Mesendoderm (in vitro differentiated cells): ENCODE measurements at regions not wholly inside any gene's neighbourhood (a gene's known extent, or its start where the extent isn't known, plus 50 kb on each side); places are given as distances from the start of the nearest gene placed in this dataset.

ENCODE experiments used
- DNase-seq: peaks from one replicate; pipeline ENCODE4 v3.0.0; 2013
- H2AK5ac ChIP-seq: 2 replicates; pipeline ENCODE4 v1.6.1; 2013; ENCODE audit warnings: low read length, inconsistent platforms
- H2BK120ac ChIP-seq: 2 replicates; pipeline ENCODE4 v1.6.1; 2013; ENCODE audit warnings: low read depth, mild to moderate bottlenecking, low read length, moderate library complexity, mixed read lengths
- H2BK15ac ChIP-seq: replicated peaks from 2 replicates; pipeline ENCODE4 v1.6.1; 2013; ENCODE audit warnings: low read depth, mild to moderate bottlenecking, moderate library complexity
- H2BK5ac ChIP-seq: 2 replicates; pipeline ENCODE4 v1.6.1; 2013; ENCODE audit warnings: low read length, inconsistent platforms
- H3K18ac ChIP-seq: 2 replicates; pipeline ENCODE4 v1.6.1; 2013; ENCODE audit warnings: mild to moderate bottlenecking, low read length, mixed read lengths
- H3K23ac ChIP-seq: one replicate; pipeline ENCODE4 v1.6.1; 2013; ENCODE audit warnings: low read length
- H3K27ac ChIP-seq: 2 replicates; pipeline ENCODE4 v1.5.1; 2013; ENCODE audit warnings: low read depth, mild to moderate bottlenecking, inconsistent platforms, low read length, moderate library complexity
- H3K27me3 ChIP-seq: 2 replicates; pipeline ENCODE4 v1.6.1; 2013; ENCODE audit warnings: low read length, control low read depth, mild to moderate bottlenecking, inconsistent platforms; ENCODE audit not compliant: insufficient read depth, poor library complexity
- H3K36me3 ChIP-seq: 2 replicates; pipeline ENCODE4 v1.6.1; 2013; ENCODE audit warnings: low read length, inconsistent platforms; ENCODE audit not compliant: control insufficient read depth, insufficient read depth
- H3K4ac ChIP-seq: one replicate; pipeline ENCODE4 v1.6.1; 2013; ENCODE audit warnings: low read depth, mild to moderate bottlenecking, low read length, moderate library complexity
- H3K4me1 ChIP-seq: 2 replicates; pipeline ENCODE4 v1.6.1; 2013; ENCODE audit warnings: low read depth, low read length, inconsistent platforms; ENCODE audit not compliant: control insufficient read depth
- H3K4me2 ChIP-seq: 2 replicates; pipeline ENCODE4 v1.6.1; 2013; ENCODE audit warnings: low read length
- H3K4me3 ChIP-seq: 2 replicates; pipeline ENCODE4 v1.5.1; 2013; ENCODE audit warnings: mild to moderate bottlenecking, low read length
- H3K56ac ChIP-seq: one replicate; pipeline ENCODE4 v1.6.1; 2013; ENCODE audit warnings: low read length
- H3K79me1 ChIP-seq: 2 replicates; pipeline ENCODE4 v1.6.1; 2013; ENCODE audit warnings: low read length, inconsistent platforms
- H3K79me2 ChIP-seq: 2 replicates; pipeline ENCODE4 v1.6.1; 2013; ENCODE audit warnings: mild to moderate bottlenecking, low read length; ENCODE audit not compliant: control insufficient read depth, insufficient read depth
- H3K9ac ChIP-seq: 2 replicates; pipeline ENCODE4 v1.6.1; 2013; ENCODE audit warnings: low read length, inconsistent platforms
- H4K5ac ChIP-seq: one replicate; pipeline ENCODE4 v1.6.1; 2013; ENCODE audit warnings: low read length
- H4K8ac ChIP-seq: one replicate; pipeline ENCODE4 v1.6.1; 2013; ENCODE audit warnings: low read depth, mild to moderate bottlenecking, control low read depth, low read length, moderate library complexity
- WGBS: extraction: QIAGEN DNeasy Blood & Tissue Kit; methylation state at CpG from one replicate; pipeline ENCODE4 v1.1.7; 2013; ENCODE audit warnings: low lambda C conversion rate, missing lambda C conversion rate; ENCODE audit not compliant: insufficient coverage; ENCODE audit errors: extremely low coverage; 5-methylcytosine and 5-hydroxymethylcytosine counted together

- WGBS, result no CpG with 5 or more reads among the region's 4 CpGs
- no peaks in the 10 kb centered on the region for H3K36me3 ChIP-seq
- H3K56ac ChIP-seq, result no peak overlapping the region
Measured at GRCh38 chr21:19034041-19034440, 630.5 kb upstream of the TMPRSS15 start.

DNA sequence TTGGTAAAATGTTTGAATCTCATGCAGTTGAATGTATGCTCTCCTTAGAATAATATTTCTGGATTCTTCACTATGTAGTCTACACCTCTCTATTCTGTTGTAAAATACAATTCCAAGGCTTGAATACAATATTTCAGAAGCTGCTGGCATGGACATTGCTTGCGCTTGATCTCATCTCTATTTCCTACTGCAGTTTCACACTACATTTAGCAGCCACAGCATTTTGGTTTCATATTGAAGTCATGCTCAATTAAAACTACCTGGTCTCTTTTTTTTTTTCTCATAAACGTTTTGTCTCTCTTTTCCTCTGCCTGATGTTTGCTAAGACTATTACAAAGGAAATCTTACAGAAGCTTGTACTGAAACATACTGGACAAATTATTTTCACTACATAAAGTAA, 631.0 kb upstream of the TMPRSS15 start:
- no peak overlapping the region for H2BK120ac ChIP-seq
- no CpG with 5 or more reads among the region's 2 CpGs for WGBS
- H3K56ac ChIP-seq, result no peak overlapping the region
- H4K8ac ChIP-seq, result no peak overlapping the region
- H3K4me3 ChIP-seq, result no peak overlapping the region
- no peak overlapping the region for H3K4ac ChIP-seq
- H3K4me1 ChIP-seq, result no peaks in the 10 kb centered on the region
- H4K5ac ChIP-seq, result no peak overlapping the region
- H3K23ac ChIP-seq, result no peak overlapping the region
- DNase-seq, result no peak
- no peaks in the 10 kb centered on the region for H3K79me1 ChIP-seq
- no peak overlapping the region for H2BK5ac ChIP-seq
- H3K36me3 ChIP-seq, result no peaks in the 10 kb centered on the region
- no peaks in the 10 kb centered on the region for H3K27me3 ChIP-seq
- no peak overlapping the region for H3K18ac ChIP-seq
- no peak overlapping the region for H3K9ac ChIP-seq
- no peak overlapping the region for H3K27ac ChIP-seq
- no peaks in the 10 kb centered on the region for H3K79me2 ChIP-seq
- H3K4me2 ChIP-seq, result no peak overlapping the region
- H2AK5ac ChIP-seq, result no peak overlapping the region
- no peak overlapping the region for H2BK15ac ChIP-seq

More at GRCh38 chr21:19034041-19034440, 630.5 kb upstream of the TMPRSS15 start:
- Histone ChIP-seq H3K4me3 (no peak overlapping the region), H2AK5ac (no peak overlapping the region), H4K8ac (no peak overlapping the region), H3K4me1 (no peaks in the 10 kb centered on the region), H3K4me2 (no peak overlapping the region), H3K27ac (no peak overlapping the region), H3K9ac (no peak overlapping the region), H2BK5ac (no peak overlapping the region), H3K23ac (no peak overlapping the region), H2BK15ac (no peak overlapping the region), H4K5ac (no peak overlapping the region), H2BK120ac (no peak overlapping the region), H3K4ac (no peak overlapping the region), H3K79me2 (no peaks in the 10 kb centered on the region), H3K27me3 (no peaks in the 10 kb centered on the region), H3K79me1 (no peaks in the 10 kb centered on the region), H3K18ac (no peak overlapping the region)
- DNase-seq, result peak; percentile 16

- Histone ChIP-seq H3K23ac (no peak overlapping the region), H3K27ac (no peak overlapping the region), H2AK5ac (no peak overlapping the region), H2BK120ac (no peak overlapping the region), H3K4ac (no peak overlapping the region), H3K79me2 (no peaks in the 10 kb centered on the region), H3K4me3 (no peak overlapping the region), H2BK5ac (no peak overlapping the region), H3K36me3 (no peaks in the 10 kb centered on the region), H4K5ac (no peak overlapping the region), H3K56ac (no peak overlapping the region), H3K4me1 (no peaks in the 10 kb centered on the region), H4K8ac (no peak overlapping the region), H3K4me2 (no peak overlapping the region), H3K9ac (no peak overlapping the region), H3K27me3 (no peaks in the 10 kb centered on the region), H2BK15ac (no peak overlapping the region), H3K18ac (no peak overlapping the region), H3K79me1 (no peaks in the 10 kb centered on the region)
- DNase-seq, result no peak
- no CpG with 5 or more reads among the region's 2 CpGs for WGBS
Measured at GRCh38 chr21:19045876-19046275, 642.3 kb upstream of the TMPRSS15 start.

GRCh38 chr21:19048098-19048672, 644.6 kb upstream of the TMPRSS15 start:
- no peak overlapping the region for H3K56ac ChIP-seq
- H2BK15ac ChIP-seq, result no peak overlapping the region
- no peaks in the 10 kb centered on the region for H3K79me2 ChIP-seq
- no peaks in the 10 kb centered on the region for H3K4me1 ChIP-seq
- no peak overlapping the region for H2BK120ac ChIP-seq
- H3K27ac ChIP-seq, result no peak overlapping the region
- H4K8ac ChIP-seq, result no peak overlapping the region
- no peak overlapping the region for H3K4ac ChIP-seq
- H3K36me3 ChIP-seq, result no peaks in the 10 kb centered on the region
- H3K27me3 ChIP-seq, result no peaks in the 10 kb centered on the region
- no peak overlapping the region for H3K23ac ChIP-seq
- H4K5ac ChIP-seq, result no peak overlapping the region
- no peak overlapping the region for H3K9ac ChIP-seq
- DNase-seq, result no peak
- no CpG with 5 or more reads among the region's 4 CpGs for WGBS
- no peak overlapping the region for H3K4me3 ChIP-seq
- no peak overlapping the region for H2AK5ac ChIP-seq
- no peak overlapping the region for H3K4me2 ChIP-seq
- no peaks in the 10 kb centered on the region for H3K79me1 ChIP-seq
- no peak overlapping the region for H2BK5ac ChIP-seq
- H3K18ac ChIP-seq, result no peak overlapping the region

DNA sequence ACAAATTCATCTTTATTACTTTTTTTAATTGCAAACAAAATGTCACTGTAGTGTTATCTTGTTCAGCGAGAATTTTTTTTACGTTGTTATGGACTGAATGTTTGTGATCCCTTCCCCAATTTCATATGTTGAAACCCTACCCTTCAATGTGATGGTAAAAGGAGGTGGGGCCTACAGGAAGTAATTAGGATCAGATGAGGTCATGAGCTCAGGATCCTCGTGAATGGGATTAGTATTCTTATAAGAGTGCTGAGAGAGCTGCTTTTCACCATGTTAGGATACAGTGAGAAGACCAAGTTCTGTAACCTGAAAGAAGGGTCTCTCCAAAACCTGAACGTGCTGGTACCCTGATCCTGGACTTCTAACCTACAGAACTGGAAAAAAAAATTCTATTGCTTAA, 646.0 kb upstream of the TMPRSS15 start:
- Histone ChIP-seq H4K8ac (no peak overlapping the region), H3K56ac (no peak overlapping the region), H3K27me3 (no peaks in the 10 kb centered on the region), H2AK5ac (no peak overlapping the region), H2BK5ac (no peak overlapping the region), H3K4me1 (no peaks in the 10 kb centered on the region), H3K36me3 (no peaks in the 10 kb centered on the region), H3K4me3 (no peak overlapping the region), H3K18ac (no peak overlapping the region), H3K79me1 (no peaks in the 10 kb centered on the region), H4K5ac (no peak overlapping the region), H3K4ac (no peak overlapping the region), H3K23ac (no peak overlapping the region), H3K9ac (no peak overlapping the region), H3K79me2 (no peaks in the 10 kb centered on the region), H2BK15ac (no peak overlapping the region), H3K27ac (no peak overlapping the region), H3K4me2 (no peak overlapping the region), H2BK120ac (no peak overlapping the region)
- DNase-seq, result peak; percentile 8
- WGBS, result no CpG with 5 or more reads among the region's 4 CpGs

DNA sequence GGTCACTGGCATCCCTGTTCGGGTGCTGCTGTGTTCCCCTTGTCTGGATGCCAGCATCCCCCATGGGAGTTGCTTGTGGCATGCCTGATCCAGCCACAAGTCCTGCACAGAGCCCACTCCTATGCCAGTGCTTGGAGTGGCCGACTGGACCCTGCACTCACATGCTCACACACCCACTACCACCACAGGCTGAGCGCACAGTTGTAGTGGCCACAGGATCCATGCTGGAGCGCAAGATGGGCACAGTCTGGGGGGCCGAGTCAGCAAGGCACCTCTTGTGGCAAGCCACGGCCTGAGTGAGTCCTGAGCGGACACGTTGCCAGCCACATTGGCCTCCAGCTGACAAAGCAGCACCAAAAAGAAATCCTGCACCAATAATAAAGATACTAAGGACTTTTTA, 661.6 kb upstream of the TMPRSS15 start:
- H2AK5ac ChIP-seq, result no peak overlapping the region
- no peak for DNase-seq
- no peak overlapping the region for H3K23ac ChIP-seq
- H3K4me3 ChIP-seq, result no peak overlapping the region
- H3K36me3 ChIP-seq, result no peaks in the 10 kb centered on the region
- H4K8ac ChIP-seq, result no peak overlapping the region
- no peak overlapping the region for H3K27ac ChIP-seq
- H3K79me1 ChIP-seq, result no peaks in the 10 kb centered on the region
- no peak overlapping the region for H3K56ac ChIP-seq
- H3K4me2 ChIP-seq, result no peak overlapping the region
- no CpG with 5 or more reads among the region's 8 CpGs for WGBS
- no peak overlapping the region for H3K4ac ChIP-seq
- H3K79me2 ChIP-seq, result no peaks in the 10 kb centered on the region
- H3K4me1 ChIP-seq, result no peaks in the 10 kb centered on the region
- H2BK15ac ChIP-seq, result no peak overlapping the region
- H2BK5ac ChIP-seq, result no peak overlapping the region
- no peaks in the 10 kb centered on the region for H3K27me3 ChIP-seq
- no peak overlapping the region for H2BK120ac ChIP-seq
- no peak overlapping the region for H3K9ac ChIP-seq
- no peak overlapping the region for H4K5ac ChIP-seq
- H3K18ac ChIP-seq, result no peak overlapping the region
